RPMI7951 (cell line): ENCODE measurements at regions not wholly inside any gene's neighbourhood (a gene's known extent, or its start where the extent isn't known, plus 50 kb on each side); places are given as distances from the start of the nearest gene placed in this dataset.
"Not testable (repeated sequence)": the region's sequence is repeated elsewhere in the genome, so short reads cannot be mapped to it uniquely, and the experiment has no call there.

ENCODE experiments used
- DNase-seq: peaks from one replicate; pipeline ENCODE4 v3.0.0-alpha.2; 2012; ENCODE audit warnings: low read depth

- no peak for DNase-seq
Measured at GRCh38 chr1:45258059-45258650, 51.8 kb upstream of the ZSWIM5 start.

DNA sequence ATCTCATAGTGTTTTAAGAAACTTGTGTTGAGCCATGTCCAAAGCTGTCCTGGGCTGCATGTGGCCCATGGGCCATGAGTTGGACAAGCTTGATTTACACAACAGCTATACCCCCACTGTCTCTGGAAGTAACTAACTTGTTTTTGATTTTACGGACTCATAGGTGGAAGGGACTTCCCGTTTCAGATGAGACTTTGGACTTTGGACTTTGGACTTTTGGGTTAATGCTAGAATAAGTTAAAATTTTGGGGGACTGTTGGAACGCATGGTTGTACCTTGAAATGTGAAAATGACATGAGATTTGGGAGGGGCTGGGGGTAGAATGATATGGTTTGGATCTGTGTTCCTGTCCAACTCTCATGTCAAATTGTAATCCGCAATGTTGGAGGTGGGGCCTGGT lies 52.6 kb upstream of the ZSWIM5 start:
- DNase-seq: no peak

- no peak for DNase-seq
Measured at GRCh38 chr1:45260244-45260643, 53.8 kb upstream of the ZSWIM5 start.

GRCh38 chr1:45263132-45263531 lies 56.7 kb upstream of the ZSWIM5 start:
- no peak for DNase-seq

DNA sequence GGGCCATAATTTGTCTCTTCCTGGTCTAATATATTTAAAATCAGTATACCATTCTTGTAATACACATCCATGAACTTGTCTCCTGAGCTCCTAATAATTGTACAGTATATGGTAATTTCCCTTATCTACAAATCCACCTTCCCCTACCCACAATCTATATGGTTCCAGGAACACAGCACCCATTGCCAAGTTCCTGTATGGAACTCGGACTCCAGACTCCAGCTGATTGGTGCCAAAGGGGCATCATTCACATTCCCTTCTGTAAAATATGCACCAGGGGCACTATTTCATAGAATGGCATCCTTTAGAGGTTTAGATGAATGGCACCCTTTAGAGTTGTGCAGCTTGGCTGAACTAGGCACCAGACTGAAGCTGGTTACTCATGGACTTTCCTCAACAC lies 58.8 kb upstream of the ZSWIM5 start:
- DNase-seq: no peak

- peak; percentile 82 for DNase-seq
Measured at GRCh38 chr1:45266151-45266801, 59.9 kb upstream of the ZSWIM5 start.

- DNase-seq: not testable (repeated sequence)
Measured at GRCh38 chr1:45268310-45268709, 58.4 kb upstream of the HPDL start.

- not testable (repeated sequence) for DNase-seq
Measured at GRCh38 chr1:45272267-45272666, 54.4 kb upstream of the HPDL start.

- DNase-seq: no peak
Measured at GRCh38 chr1:45272913-45273371, 53.8 kb upstream of the HPDL start.

- DNase-seq: no peak
Measured at GRCh38 chr1:45275054-45275453, 51.6 kb upstream of the HPDL start.
